GM12892 (cell line): ENCODE measurements at regions not wholly inside any gene's neighbourhood (a gene's known extent, or its start where the extent isn't known, plus 50 kb on each side); places are given as distances from the start of the nearest gene placed in this dataset.

Experiments used
- POLR2A ChIP-seq: IDR thresholded peaks from 2 replicates; pipeline ENCODE4 v1.6.1; 2011; ENCODE audit warnings: low read depth, low read length, control low read depth
- POLR2AphosphoS5 ChIP-seq: IDR thresholded peaks from 2 replicates; pipeline ENCODE4 v1.6.1; 2011; ENCODE audit warnings: low read depth, low read length, control low read depth

DNA sequence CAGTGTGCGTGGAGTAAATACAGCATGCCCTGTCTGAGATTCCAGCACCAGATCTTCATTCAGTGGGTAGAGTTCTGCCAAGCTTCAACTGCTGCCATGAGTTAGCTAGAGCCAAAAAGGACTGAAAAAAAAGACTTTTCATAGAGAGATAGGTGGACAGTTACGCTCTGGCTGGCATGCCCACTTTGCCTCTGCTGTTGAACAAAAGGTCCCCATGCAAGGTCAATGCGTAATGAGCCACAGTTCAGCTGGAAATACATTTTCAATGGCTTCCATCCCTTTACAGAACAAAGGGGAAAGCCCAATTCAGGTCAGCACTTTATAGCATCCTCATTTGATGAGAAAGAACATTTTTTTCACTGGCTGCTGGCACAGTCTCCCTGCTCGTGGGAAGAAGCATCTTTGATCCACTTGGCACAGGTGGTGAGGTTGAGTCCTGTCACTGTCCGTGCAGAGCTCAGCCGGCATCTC is 86.9 kb upstream of the ERCC6L2 start:
- TF ChIP-seq POLR2AphosphoS5 (no peak), POLR2A (no peak)
